Caco-2 (cell line): ENCODE measurements at regions not wholly inside any gene's neighbourhood (a gene's known extent, or its start where the extent isn't known, plus 50 kb on each side); places are given as distances from the start of the nearest gene placed in this dataset.

ENCODE experiments used
- BruUV-seq: library from RNA; stranded (reverse); fragments of 400-500 nt; replicated peaks from 2 replicates; lab custom pipeline; 2021; lab: Mats Ljungman, UMichigan
- CTCF ChIA-PET: fragments of 300-600 bp; sonication (Branson Sonifier 250); formaldehyde crosslinking; loops from one replicate; lab custom pipeline; 2022; ENCODE audit warnings: antibody characterized with exemption; lab: Charles Lee
- POLR2A ChIA-PET: fragments of 300-600 bp; sonication (Branson Sonifier 250); formaldehyde crosslinking; loops from one replicate; lab custom pipeline; 2022; ENCODE audit warnings: antibody characterized with exemption; lab: Charles Lee
- DNase-seq, 2 experiments: peaks; one replicate each; pipeline versions ENCODE4 v3.0.0 to v3.0.0-alpha.2; 2020 to 2022
- H3K27me3 ChIP-seq: replicated peaks from 2 replicates; pipeline ENCODE4 v1.6.0; 2011; ENCODE audit warnings: low read length; ENCODE audit not compliant: control insufficient read depth, insufficient read depth
- H3K36me3 ChIP-seq: 2 replicates; pipeline ENCODE4 v1.5.1; 2011; ENCODE audit warnings: low read length; ENCODE audit not compliant: control insufficient read depth, insufficient read depth
- H3K4me1 ChIP-seq: fragments of 250-450 bp; sonication (Bioruptor Pico); 2 replicates; pipeline ENCODE4 v1.5.1; 2020; ENCODE audit warnings: mild to moderate bottlenecking
- H3K4me3 ChIP-seq: 2 replicates; pipeline ENCODE4 v1.5.1; 2011; ENCODE audit warnings: low read depth, mild to moderate bottlenecking, control low read depth, low read length
- H3K9me3 ChIP-seq: fragments of 250-450 bp; sonication (Bioruptor Pico); 2 replicates; pipeline ENCODE4 v1.5.1; 2020; ENCODE audit warnings: mild to moderate bottlenecking, moderate library complexity
- H3K27ac Mint-ChIP-seq: one replicate; pipeline ENCODE4 v1.8.0; 2022; ENCODE audit warnings: mixed read lengths; ENCODE audit not compliant: unreplicated experiment
- H3K27me3 Mint-ChIP-seq: one replicate; pipeline ENCODE4 v1.8.0; 2022; ENCODE audit warnings: mixed read lengths; ENCODE audit not compliant: insufficient read depth, unreplicated experiment
- H3K36me3 Mint-ChIP-seq: one replicate; pipeline ENCODE4 v1.8.0; 2022; ENCODE audit warnings: mild to moderate bottlenecking, mixed read lengths; ENCODE audit not compliant: insufficient read depth, unreplicated experiment
- H3K4me1 Mint-ChIP-seq: one replicate; pipeline ENCODE4 v1.8.0; 2022; ENCODE audit warnings: low read depth, mixed read lengths; ENCODE audit not compliant: unreplicated experiment
- H3K4me3 Mint-ChIP-seq: one replicate; pipeline ENCODE4 v1.8.0; 2022; ENCODE audit warnings: mild to moderate bottlenecking, moderate library complexity, mixed read lengths; ENCODE audit not compliant: unreplicated experiment
- H3K9me3 Mint-ChIP-seq: one replicate; pipeline ENCODE4 v1.8.0; 2022; ENCODE audit warnings: mixed read lengths; ENCODE audit not compliant: unreplicated experiment
- CTCF ChIP-seq, 2 experiments: fragments of 200-600 bp in 1 of 2; IDR thresholded peaks; 1 replicate in 1 of 2; 2 replicates in 1 of 2; pipeline versions ENCODE4 v1.5.1 to v1.8.0; 2011 to 2022; ENCODE audit warnings: antibody characterized with exemption in 1 of 2, control low read depth in 1 of 2, inconsistent platforms in 1 of 2, low read depth in 1 of 2, low read length in 1 of 2, mild to moderate bottlenecking in 1 of 2, moderate library complexity in 1 of 2; ENCODE audit not compliant: insufficient read depth in 1 of 2, severe bottlenecking in 1 of 2, unreplicated experiment in 1 of 2
- intact Hi-C: fragments of 100-400 bp; cut with micrococcal nuclease; formaldehyde crosslinking; loops from one replicate; pipeline ENCODE4 v1.10.0; 2022; ENCODE audit not compliant: unreplicated experiment

GRCh38 chr10:3339121-3339520 is 166.5 kb upstream of the PITRM1 start:
- H3K27me3 ChIP-seq, result no peaks in the 10 kb centered on the region
- Mint-ChIP-seq H3K4me1 (no peaks in the 10 kb centered on the region), H3K27me3 (no peaks in the 10 kb centered on the region), H3K27ac (no peak overlapping the region), H3K4me3 (no peak overlapping the region), H3K36me3 (no peaks in the 10 kb centered on the region), H3K9me3 (no peaks in the 10 kb centered on the region)
- H3K4me1 ChIP-seq, result 0 out of 2 replicates have a peak, but pooled peaks cover 4% of the 10 kb centered on the region
- H3K4me3 ChIP-seq, result no peak overlapping the region
- ChIA-PET CTCF (no interaction called here), POLR2A (no interaction called here)
- H3K9me3 ChIP-seq, result no peaks in the 10 kb centered on the region
- no peaks in the 10 kb centered on the region for H3K36me3 ChIP-seq
- BruUV-seq, result no TSS peak
- TF ChIP-seq CTCF (IDR thresholded peaks at IDR 0.05; ENCODE audit: insufficient read depth in 1 of 2, low read depth in 1 of 2, low read length in 1 of 2, severe bottlenecking in 1 of 2, unreplicated experiment in 1 of 2), result no peak
- intact Hi-C loops, result no loop called here
- no peak for DNase-seq

- no peak for TF ChIP-seq CTCF (IDR thresholded peaks at IDR 0.05; ENCODE audit: insufficient read depth in 1 of 2, low read depth in 1 of 2, low read length in 1 of 2, severe bottlenecking in 1 of 2, unreplicated experiment in 1 of 2)
- CTCF ChIA-PET, result no interaction called here
- Mint-ChIP-seq H3K27me3 (no peaks in the 10 kb centered on the region), H3K36me3 (no peaks in the 10 kb centered on the region), H3K27ac (no peak overlapping the region), H3K4me3 (no peak overlapping the region), H3K9me3 (no peaks in the 10 kb centered on the region), H3K4me1 (peaks cover 4% of the 10 kb centered on the region)
- Histone ChIP-seq H3K4me1 (0 out of 2 replicates have a peak, but pooled peaks cover 4% of the 10 kb centered on the region), H3K36me3 (no peaks in the 10 kb centered on the region), H3K9me3 (no peaks in the 10 kb centered on the region), H3K27me3 (no peaks in the 10 kb centered on the region), H3K4me3 (no peak overlapping the region)
- DNase-seq, result no peak
- intact Hi-C loops, result no loop called here
- no TSS peak for BruUV-seq
- POLR2A ChIA-PET, result no interaction called here
Observed at GRCh38 chr10:3337741-3338140, 165.2 kb upstream of the PITRM1 start.

- 0 out of 2 replicates have a peak, but pooled peaks cover 4% of the 10 kb centered on the region for H3K4me1 ChIP-seq
- H3K36me3 ChIP-seq, result no peaks in the 10 kb centered on the region
- H3K4me3 ChIP-seq, result no peak overlapping the region
- CTCF ChIA-PET, result interaction anchor here (0.6 kb wide), 1 partner anchor 330 kb away, joined by 3 read pairs; no protein-coding TSS in a partner anchor
- H3K27me3 Mint-ChIP-seq, result no peaks in the 10 kb centered on the region
- H3K4me1 Mint-ChIP-seq, result peaks cover 9% of the 10 kb centered on the region
- no peak overlapping the region for H3K27ac Mint-ChIP-seq
- no TSS peak for BruUV-seq
- no peaks in the 10 kb centered on the region for H3K27me3 ChIP-seq
- no peak overlapping the region for H3K4me3 Mint-ChIP-seq
- no peaks in the 10 kb centered on the region for H3K9me3 ChIP-seq
- intact Hi-C loops, result no loop called here
- no peak for DNase-seq
- POLR2A ChIA-PET, result no interaction called here
- no peaks in the 10 kb centered on the region for H3K36me3 Mint-ChIP-seq
- no peaks in the 10 kb centered on the region for H3K9me3 Mint-ChIP-seq
- no peak for TF ChIP-seq CTCF (IDR thresholded peaks at IDR 0.05; ENCODE audit: insufficient read depth in 1 of 2, low read depth in 1 of 2, low read length in 1 of 2, severe bottlenecking in 1 of 2, unreplicated experiment in 1 of 2)
Observed at GRCh38 chr10:3336673-3337293, 164.2 kb upstream of the PITRM1 start.
